IMR-90 (cell line): ENCODE measurements at regions not wholly inside any gene's neighbourhood (a gene's known extent, or its start where the extent isn't known, plus 50 kb on each side); places are given as distances from the start of the nearest gene placed in this dataset.

Source experiments
- ATAC-seq: fragments of 200-7000 bp; cut with Tn5 transposase; 2 replicates; pipeline ENCODE4 v1.9.1; 2020; ENCODE audit warnings: low read depth, mild to moderate bottlenecking, moderate library complexity
- BruUV-seq: library from RNA; stranded (reverse); fragments of 400-500 nt; replicated peaks from 2 replicates; lab custom pipeline; 2021; lab: Mats Ljungman, UMichigan
- CTCF ChIA-PET: fragments of 300-600 bp; formaldehyde crosslinking; extraction: SDS; loops from one replicate; lab custom pipeline; 2021; ENCODE audit warnings: antibody characterized with exemption; lab: Yijun Ruan, JAX
- POLR2A ChIA-PET: fragments of 300-600 bp; sonication (Branson Sonifier 250); formaldehyde crosslinking; loops from one replicate; lab custom pipeline; 2022; ENCODE audit warnings: antibody characterized with exemption; ENCODE audit not compliant: unreplicated experiment; lab: Charles Lee
- DNase-seq: peaks from one replicate; pipeline ENCODE4 v3.0.0; 2013
- H2AFZ ChIP-seq: replicated peaks from 2 replicates; pipeline ENCODE3; 2013; ENCODE audit warnings: low read length, mild to moderate bottlenecking; ENCODE audit not compliant: poor library complexity
- H2AK5ac ChIP-seq: 2 replicates; pipeline ENCODE4 v1.6.1; 2013; ENCODE audit warnings: low read depth, low read length, inconsistent platforms
- H2AK9ac ChIP-seq: replicated peaks from 2 replicates; pipeline ENCODE3; 2013; ENCODE audit warnings: mild to moderate bottlenecking, low read depth, low read length, moderate library complexity; ENCODE audit not compliant: poor library complexity
- H2BK120ac ChIP-seq: 2 replicates; pipeline ENCODE4 v1.6.1; 2013; ENCODE audit warnings: low read depth, low read length, inconsistent platforms
- H2BK15ac ChIP-seq: 3 replicates; pipeline ENCODE4 v1.6.1; 2013; ENCODE audit warnings: low read depth, low read length, inconsistent platforms
- H2BK20ac ChIP-seq: 2 replicates; pipeline ENCODE4 v1.6.1; 2013; ENCODE audit warnings: low read depth, mild to moderate bottlenecking, inconsistent platforms, low read length, moderate library complexity
- H2BK5ac ChIP-seq: 2 replicates; pipeline ENCODE4 v1.6.1; 2013; ENCODE audit warnings: mild to moderate bottlenecking, low read depth, low read length, inconsistent platforms; ENCODE audit not compliant: poor library complexity, severe bottlenecking
- H3K14ac ChIP-seq: replicated peaks from 2 replicates; pipeline ENCODE4 v1.6.1; 2013; ENCODE audit warnings: low read depth, low read length, inconsistent platforms
- H3K18ac ChIP-seq: 2 replicates; pipeline ENCODE4 v1.6.1; 2013; ENCODE audit warnings: low read depth, low read length, control low read depth
- H3K23ac ChIP-seq: 2 replicates; pipeline ENCODE4 v1.6.1; 2013; ENCODE audit warnings: low read depth, low read length, inconsistent platforms
- H3K27ac ChIP-seq: 2 replicates; pipeline ENCODE4 v1.5.1; 2013; ENCODE audit warnings: mild to moderate bottlenecking, control low read depth, low read length; ENCODE audit not compliant: insufficient read depth
- H3K27me3 ChIP-seq: 2 replicates; pipeline ENCODE4 v1.6.1; 2013; ENCODE audit warnings: low read length; ENCODE audit not compliant: control insufficient read depth, insufficient read depth
- H3K36me3 ChIP-seq: 2 replicates; pipeline ENCODE4 v1.6.1; 2013; ENCODE audit warnings: low read length, mixed read lengths; ENCODE audit not compliant: control insufficient read depth, insufficient read depth
- H3K4ac ChIP-seq: 2 replicates; pipeline ENCODE4 v1.6.1; 2013; ENCODE audit warnings: low read depth, low read length, inconsistent platforms
- H3K4me1 ChIP-seq: 2 replicates; pipeline ENCODE4 v1.6.1; 2013; ENCODE audit warnings: low read length, mixed read lengths; ENCODE audit not compliant: control insufficient read depth, insufficient read depth
- H3K4me2 ChIP-seq: 2 replicates; pipeline ENCODE4 v1.6.1; 2013; ENCODE audit warnings: low read depth, mild to moderate bottlenecking, control low read depth, low read length, moderate library complexity
- H3K4me3 ChIP-seq: 2 replicates; pipeline ENCODE4 v1.5.1; 2013; ENCODE audit warnings: low read depth, mild to moderate bottlenecking, control low read depth, low read length, moderate library complexity; ENCODE audit not compliant: insufficient read depth
- H3K56ac ChIP-seq: 2 replicates; pipeline ENCODE4 v1.6.1; 2013; ENCODE audit warnings: low read length, inconsistent platforms; ENCODE audit not compliant: insufficient read depth; ENCODE audit errors: extremely low read depth
- H3K79me1 ChIP-seq, 2 experiments: 2 replicates each; pipeline ENCODE4 v1.6.1; 2013; ENCODE audit warnings: low read length in 2 of 2, inconsistent platforms in 1 of 2, low read depth in 1 of 2
- H3K9ac ChIP-seq: 2 replicates; pipeline ENCODE4 v1.6.1; 2013; ENCODE audit warnings: low read depth, low read length, control low read depth
- H3K9me1 ChIP-seq: 2 replicates; pipeline ENCODE4 v1.6.1; 2013; ENCODE audit warnings: low read length, inconsistent platforms; ENCODE audit not compliant: insufficient read depth
- H3K9me3 ChIP-seq: 2 replicates; pipeline ENCODE4 v1.6.1; 2013; ENCODE audit warnings: low read length; ENCODE audit not compliant: control insufficient read depth, insufficient read depth
- H4K20me1 ChIP-seq: 2 replicates; pipeline ENCODE4 v1.6.1; 2013; ENCODE audit warnings: low read length, inconsistent platforms; ENCODE audit not compliant: insufficient read depth
- H4K5ac ChIP-seq: 2 replicates; pipeline ENCODE4 v1.6.1; 2013; ENCODE audit warnings: mild to moderate bottlenecking, low read depth, low read length, control low read depth
- H4K8ac ChIP-seq, 2 experiments: 2 replicates each; pipeline ENCODE4 v1.6.1; 2013; ENCODE audit warnings: low read depth in 2 of 2, low read length in 2 of 2, control low read depth in 1 of 2, inconsistent platforms in 1 of 2
- H4K91ac ChIP-seq: 2 replicates; pipeline ENCODE4 v1.6.1; 2013; ENCODE audit warnings: low read depth, low read length, inconsistent platforms; ENCODE audit not compliant: insufficient read depth
- BHLHE40 ChIP-seq: fragments of 150-350 bp; IDR thresholded peaks from 2 replicates; pipeline ENCODE4 v1.6.1; 2016; ENCODE audit warnings: mild to moderate bottlenecking, low read depth, low read length
- CEBPB ChIP-seq: IDR thresholded peaks from 2 replicates; pipeline ENCODE4 v1.6.1; 2012; ENCODE audit warnings: low read depth, low read length, improper control_type of control experiment
- CHD1 ChIP-seq: IDR thresholded peaks from 2 replicates; pipeline ENCODE4 v1.6.1; 2012; ENCODE audit warnings: low read depth, low read length, improper control_type of control experiment
- CTCF ChIP-seq: conservative IDR thresholded peaks from 2 replicates; pipeline ENCODE4 v1.5.1; 2012; ENCODE audit warnings: mild to moderate bottlenecking, low read depth, low read length, improper control_type of control experiment
- ELK1 ChIP-seq: fragments of 150-350 bp; IDR thresholded peaks from 2 replicates; pipeline ENCODE4 v1.6.1; 2016; ENCODE audit warnings: low read depth, mild to moderate bottlenecking, low read length, moderate library complexity, borderline replicate concordance
- FOS ChIP-seq: fragments of 150-350 bp; IDR thresholded peaks from 2 replicates; pipeline ENCODE4 v1.6.1; 2016; ENCODE audit warnings: low read depth, low read length
- MAFK ChIP-seq: IDR thresholded peaks from 2 replicates; pipeline ENCODE4 v1.6.1; 2012; ENCODE audit warnings: low read depth, low read length, improper control_type of control experiment
- MAZ ChIP-seq: IDR thresholded peaks from 2 replicates; pipeline ENCODE4 v1.6.1; 2012; ENCODE audit warnings: low read depth, mild to moderate bottlenecking, low read length, improper control_type of control experiment, moderate library complexity, borderline replicate concordance
- MXI1 ChIP-seq: IDR thresholded peaks from 2 replicates; pipeline ENCODE4 v1.6.1; 2012; ENCODE audit warnings: low read depth, mild to moderate bottlenecking, low read length, moderate library complexity, borderline replicate concordance
- NFE2L2 ChIP-seq: fragments of 150-350 bp; IDR thresholded peaks from 2 replicates; pipeline ENCODE4 v1.6.1; 2016; ENCODE audit warnings: low read depth, mild to moderate bottlenecking, low read length
- POLR2A ChIP-seq: IDR thresholded peaks from 2 replicates; pipeline ENCODE4 v1.6.1; 2012; ENCODE audit warnings: mild to moderate bottlenecking, low read depth, low read length
- RAD21 ChIP-seq: IDR thresholded peaks from 2 replicates; pipeline ENCODE4 v1.6.1; 2012; ENCODE audit warnings: low read length, improper control_type of control experiment
- RCOR1 ChIP-seq: IDR thresholded peaks from 2 replicates; pipeline ENCODE4 v1.6.1; 2012; ENCODE audit warnings: mild to moderate bottlenecking, low read length, improper control_type of control experiment; ENCODE audit not compliant: insufficient replicate concordance
- RFX5 ChIP-seq: IDR thresholded peaks from 2 replicates; pipeline ENCODE4 v1.8.0; 2012; ENCODE audit warnings: low read depth, mild to moderate bottlenecking, low read length, moderate library complexity
- WGBS, 2 experiments: methylation state at CpG; one replicate each; pipeline versions ENCODE4 v1.1.5 to v1.1.7; 2013; ENCODE audit warnings: missing lambda C conversion rate in 2 of 2; ENCODE audit not compliant: insufficient read length in 1 of 2; ENCODE audit errors: extremely low coverage in 2 of 2; 5-methylcytosine and 5-hydroxymethylcytosine counted together
- dilution Hi-C: fragments of 300-500 bp; cut with HindIII; formaldehyde crosslinking; loops from one replicate; pipeline ENCODE4 v1.14.3; 2018; ENCODE audit warnings: low sequenced_read_pairs; ENCODE audit not compliant: unreplicated experiment
- in situ Hi-C: fragments of 300-500 bp; cut with MboI; formaldehyde crosslinking; loops from 3 replicates; pipeline ENCODE4 v1.14.3; 2019; ENCODE audit warnings: low sequenced_read_pairs, inconsistent platforms, mixed read lengths
- intact Hi-C: fragments of 100-400 bp; cut with micrococcal nuclease; formaldehyde crosslinking; loops from 2 replicates; pipeline ENCODE4 v1.10.0; 2022

GRCh38 chr2:41954304-41955291 is 93.2 kb upstream of the PKDCC start:
- Histone ChIP-seq H3K23ac (no peak overlapping the region), H4K20me1 (no peaks in the 10 kb centered on the region), H2BK20ac (no peak overlapping the region), H3K4ac (no peak overlapping the region), H3K4me1 (no peaks in the 10 kb centered on the region; the same call in 1 of the 2 replicates), H3K9ac (no peak overlapping the region), H3K27me3 (peaks cover 38% of the 10 kb centered on the region), H3K14ac (no peak overlapping the region), H2AK9ac (no peak overlapping the region), H3K9me3 (no peaks in the 10 kb centered on the region), H2AFZ (no peak overlapping the region), H2BK15ac (no peak overlapping the region), H4K5ac (no peak overlapping the region), H2BK5ac (no peak overlapping the region), H2BK120ac (no peak overlapping the region), H3K27ac (no peak overlapping the region), H4K8ac (no peak overlapping the region), H2AK5ac (no peak overlapping the region), H3K56ac (no peak overlapping the region), H3K4me2 (no peak overlapping the region), H3K4me3 (no peak overlapping the region), H3K9me1 (no peaks in the 10 kb centered on the region), H4K91ac (no peak overlapping the region), H3K36me3 (no peaks in the 10 kb centered on the region), H3K79me1 (no peaks in the 10 kb centered on the region), H3K18ac (no peak overlapping the region)
- ATAC-seq = peak; percentile 40; the same call in 1 of the 2 replicates
- ChIA-PET POLR2A (no interaction called here), CTCF (interaction anchor here (0.7 kb wide), 1 partner anchor 246 kb away, joined by 3 read pairs; no protein-coding TSS in a partner anchor)
- intact Hi-C loops (no loop called here), in situ Hi-C loops (no loop called here), dilution Hi-C loops (no loop called here)
- WGBS, 2 experiments = 70% methylated on average over 5 of the region's 16 CpGs; no CpG with 5 or more reads in 1 of the 2 experiments
- BruUV-seq = no TSS peak
- DNase-seq = no peak
- TF ChIP-seq RFX5 (no peak), ELK1 (no peak), CTCF (no peak), NFE2L2 (no peak), MAFK (no peak), BHLHE40 (no peak), MXI1 (no peak), RCOR1 (no peak), FOS (no peak), CEBPB (no peak), POLR2A (no peak), MAZ (no peak), RAD21 (no peak), CHD1 (no peak)
